Gastroesophageal sphincter (tissue), 4 donors: ENCODE measurements at regions not wholly inside any gene's neighbourhood (a gene's known extent, or its start where the extent isn't known, plus 50 kb on each side); places are given as distances from the start of the nearest gene placed in this dataset.

Source experiments
- ATAC-seq: fragments of 150-250 bp; one replicate; pipeline ENCODE4 v1.9.1; 2016; ENCODE audit warnings: mild to moderate bottlenecking, moderate library complexity
- H3K27ac ChIP-seq, 4 donors: fragments of 200-600 bp; sonication (generic) in 3 of 4; 1 replicate in 3 of 4; 2 replicates in 1 of 4; pipeline ENCODE4 v1.5.1; 2016 to 2019
- H3K27me3 ChIP-seq: fragments of 200-600 bp; sonication (generic); one replicate; pipeline ENCODE4 v1.5.1; 2019
- H3K36me3 ChIP-seq, 2 donors: fragments of 200-600 bp; sonication (generic); one replicate each; pipeline ENCODE4 v1.5.1; 2019; ENCODE audit warnings: control low read depth in 1 of 2
- H3K4me1 ChIP-seq, 3 donors: fragments of 200-600 bp; sonication (generic); 1 replicate in 2 of 3; 2 replicates in 1 of 3; pipeline ENCODE4 v1.5.1; 2016 to 2019; ENCODE audit warnings: control low read depth in 2 of 3
- H3K4me3 ChIP-seq, 2 donors: fragments of 200-600 bp; sonication (generic); one replicate each; pipeline ENCODE4 v1.5.1; 2019; ENCODE audit warnings: mild to moderate bottlenecking in 1 of 2, moderate library complexity in 1 of 2
- H3K9me3 ChIP-seq, 3 donors: fragments of 200-600 bp; sonication (generic); one replicate each; pipeline ENCODE4 v1.5.1; 2017 to 2019; ENCODE audit warnings: control low read depth in 2 of 3
- CTCF ChIP-seq, 4 experiments: fragments of 200-600 bp in 2 of 4; fragments of 450-650 bp in 2 of 4; sonication (generic) in 1 of 4; IDR thresholded peaks; one replicate each; pipeline ENCODE4 v1.5.1; 2017 to 2019; ENCODE audit warnings: antibody characterized with exemption in 4 of 4, mild to moderate bottlenecking in 2 of 4, moderate library complexity in 2 of 4
- EP300 ChIP-seq: sonication (generic); formaldehyde crosslinking; IDR thresholded peaks from one replicate; pipeline ENCODE4 v1.6.1; 2017; ENCODE audit warnings: antibody characterized with exemption, mild to moderate bottlenecking
- POLR2A ChIP-seq, 2 donors: fragments of 450-650 bp; IDR thresholded peaks; one replicate each; pipeline ENCODE4 v1.6.1; 2017; ENCODE audit warnings: antibody characterized with exemption in 2 of 2, mild to moderate bottlenecking in 2 of 2, moderate library complexity in 1 of 2
- POLR2AphosphoS5 ChIP-seq: sonication (generic); formaldehyde crosslinking; IDR thresholded peaks from one replicate; pipeline ENCODE4 v1.6.1; 2017; ENCODE audit warnings: antibody characterized with exemption
- WGBS, 2 donors: methylation state at CpG; one replicate each; pipeline ENCODE4 v1.1.5; 2018; ENCODE audit warnings: low coverage in 1 of 2; 5-methylcytosine and 5-hydroxymethylcytosine counted together

GRCh38 chr7:88480896-88481295, 174.2 kb upstream of the STEAP4 start:
- Histone ChIP-seq H3K9me3 (no peaks in the 10 kb centered on the region), H3K4me1 (no peaks in the 10 kb centered on the region), H3K27ac (no peak overlapping the region), H3K4me3 (no peak overlapping the region), H3K36me3 (no peaks in the 10 kb centered on the region), H3K27me3 (no peaks in the 10 kb centered on the region)
- no peak for ATAC-seq
- TF ChIP-seq EP300 (no peak), POLR2AphosphoS5 (no peak), POLR2A (IDR thresholded peaks at IDR 0.05) (no peak), CTCF (IDR thresholded peaks at IDR 0.05) (no peak)

- no peaks in the 10 kb centered on the region for H3K4me1 ChIP-seq
- TF ChIP-seq CTCF (IDR thresholded peaks at IDR 0.05) = no peak
- no peak for TF ChIP-seq POLR2A (IDR thresholded peaks at IDR 0.05)
- TF ChIP-seq POLR2AphosphoS5 = no peak
- H3K9me3 ChIP-seq = no peaks in the 10 kb centered on the region
- no peak for ATAC-seq
- H3K4me3 ChIP-seq = no peak overlapping the region
- no peaks in the 10 kb centered on the region for H3K27me3 ChIP-seq
- H3K36me3 ChIP-seq = no peaks in the 10 kb centered on the region
- WGBS, 2 donors = 48 to 56% methylated on average over 4 of the region's 4 CpGs
- no peak overlapping the region for H3K27ac ChIP-seq
These were observed 173.6 kb upstream of the STEAP4 start for GRCh38 chr7:88480271-88480670.

- H3K27ac ChIP-seq = no peak overlapping the region
- H3K4me3 ChIP-seq = no peak overlapping the region
- H3K27me3 ChIP-seq = no peaks in the 10 kb centered on the region
- H3K4me1 ChIP-seq = no peaks in the 10 kb centered on the region
- TF ChIP-seq POLR2AphosphoS5 (no peak), POLR2A (IDR thresholded peaks at IDR 0.05) (no peak), CTCF (IDR thresholded peaks at IDR 0.05) (no peak), EP300 (no peak)
- H3K36me3 ChIP-seq = no peaks in the 10 kb centered on the region
- ATAC-seq = no peak
- no peaks in the 10 kb centered on the region for H3K9me3 ChIP-seq
These were observed 171.3 kb upstream of the STEAP4 start for GRCh38 chr7:88477976-88478375.

- no peak overlapping the region for H3K4me3 ChIP-seq
- H3K27me3 ChIP-seq = no peaks in the 10 kb centered on the region
- ATAC-seq = no peak
- no peaks in the 10 kb centered on the region for H3K36me3 ChIP-seq
- TF ChIP-seq EP300 (no peak), CTCF (IDR thresholded peaks at IDR 0.05) (no peak), POLR2AphosphoS5 (no peak), POLR2A (IDR thresholded peaks at IDR 0.05) (no peak)
- no peak overlapping the region for H3K27ac ChIP-seq
- 72 to 87% methylated on average over 4 of the region's 4 CpGs for WGBS, 2 donors
- no peaks in the 10 kb centered on the region for H3K4me1 ChIP-seq
- no peaks in the 10 kb centered on the region for H3K9me3 ChIP-seq
These were observed 158.9 kb upstream of the STEAP4 start for GRCh38 chr7:88465600-88465999.

GRCh38 chr7:88462799-88463198, 156.1 kb upstream of the STEAP4 start:
- no peak overlapping the region for H3K4me3 ChIP-seq
- no peak overlapping the region for H3K27ac ChIP-seq
- no peaks in the 10 kb centered on the region for H3K4me1 ChIP-seq
- no peak for TF ChIP-seq POLR2AphosphoS5
- TF ChIP-seq CTCF (IDR thresholded peaks at IDR 0.05) = no peak
- TF ChIP-seq EP300 = no peak
- TF ChIP-seq POLR2A (IDR thresholded peaks at IDR 0.05) = no peak
- H3K36me3 ChIP-seq = no peaks in the 10 kb centered on the region
- H3K9me3 ChIP-seq = no peaks in the 10 kb centered on the region
- no peak for ATAC-seq
- no peaks in the 10 kb centered on the region for H3K27me3 ChIP-seq
